GM21526 (cell line): ENCODE measurements at regions not wholly inside any gene's neighbourhood (a gene's known extent, or its start where the extent isn't known, plus 50 kb on each side); places are given as distances from the start of the nearest gene placed in this dataset.
"Not testable (repeated sequence)": the region's sequence is repeated elsewhere in the genome, so short reads cannot be mapped to it uniquely, and the experiment has no call there.

Experiments used
- ATAC-seq: cut with Tn5 transposase; IDR thresholded peaks from one replicate; pipeline ENCODE4 v1.9.1; 2021; ENCODE audit warnings: moderate library complexity; ENCODE audit not compliant: unreplicated experiment, low FRiP score

GRCh38 chr4:20124317-20125026, 127.2 kb upstream of the SLIT2 start:
- ATAC-seq: no peak

- no peak for ATAC-seq
These were observed 129.3 kb upstream of the SLIT2 start for GRCh38 chr4:20122198-20122988.

GRCh38 chr4:20119141-20119540, 132.6 kb upstream of the SLIT2 start:
- ATAC-seq: no peak

- no peak for ATAC-seq
These were observed 142.3 kb upstream of the SLIT2 start for GRCh38 chr4:20109391-20109790.

DNA sequence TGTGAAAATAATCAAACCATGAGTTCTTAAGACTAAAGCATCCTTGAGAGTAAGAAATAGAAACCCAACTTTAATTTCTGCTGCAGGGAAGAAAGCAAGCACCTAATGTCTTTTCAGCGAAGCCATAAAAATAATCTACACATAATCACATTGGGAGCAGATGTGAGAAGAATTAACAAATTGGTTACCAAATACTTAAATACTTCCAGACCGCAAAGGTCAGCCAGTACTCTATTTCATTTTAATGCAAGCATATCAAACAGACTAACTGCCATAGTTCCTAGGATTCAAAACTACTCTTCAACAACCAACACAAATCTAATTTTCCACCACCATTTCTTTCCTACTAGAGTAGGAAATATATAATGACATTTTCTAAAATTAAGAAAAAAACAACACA, 144.8 kb upstream of the SLIT2 start:
- no peak for ATAC-seq

DNA sequence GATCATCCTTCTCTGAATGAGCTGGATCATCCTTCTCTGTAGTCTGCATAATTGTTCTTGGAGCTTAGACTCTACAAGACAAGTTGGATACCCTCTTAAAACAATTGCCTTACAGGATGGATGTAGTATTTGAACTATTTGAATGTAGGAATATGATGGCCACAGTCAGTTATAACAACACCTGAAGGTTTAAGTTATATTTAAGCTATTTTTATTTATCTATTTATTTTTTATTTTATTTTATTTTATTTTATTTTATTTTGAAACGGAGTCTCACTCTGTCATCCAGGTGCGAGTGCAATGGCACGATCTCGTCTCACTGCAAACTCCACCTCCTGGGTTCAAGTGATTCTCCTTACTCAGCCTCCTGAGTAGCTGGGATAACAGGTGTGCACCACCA, 149.9 kb upstream of the SLIT2 start:
- no peak for ATAC-seq

DNA sequence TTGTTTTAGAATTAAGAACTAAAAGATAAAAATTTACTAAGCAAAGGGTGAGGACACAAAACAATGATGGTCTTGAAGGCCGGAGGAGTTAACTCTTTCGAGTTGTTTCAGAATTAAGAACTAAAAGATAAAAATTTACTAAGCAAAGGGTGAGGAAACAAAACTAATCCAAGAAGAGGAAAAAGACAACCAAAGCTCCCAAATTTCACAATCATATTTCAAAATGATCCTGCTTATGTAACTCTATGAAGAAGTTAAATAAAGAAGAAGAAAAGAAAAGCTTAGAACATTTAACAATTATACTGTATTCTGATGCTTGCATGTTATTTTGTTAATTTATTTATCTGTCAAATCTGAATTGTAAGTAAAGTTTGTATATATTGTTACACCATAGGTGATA, 154.8 kb upstream of the SLIT2 start:
- no peak for ATAC-seq

DNA sequence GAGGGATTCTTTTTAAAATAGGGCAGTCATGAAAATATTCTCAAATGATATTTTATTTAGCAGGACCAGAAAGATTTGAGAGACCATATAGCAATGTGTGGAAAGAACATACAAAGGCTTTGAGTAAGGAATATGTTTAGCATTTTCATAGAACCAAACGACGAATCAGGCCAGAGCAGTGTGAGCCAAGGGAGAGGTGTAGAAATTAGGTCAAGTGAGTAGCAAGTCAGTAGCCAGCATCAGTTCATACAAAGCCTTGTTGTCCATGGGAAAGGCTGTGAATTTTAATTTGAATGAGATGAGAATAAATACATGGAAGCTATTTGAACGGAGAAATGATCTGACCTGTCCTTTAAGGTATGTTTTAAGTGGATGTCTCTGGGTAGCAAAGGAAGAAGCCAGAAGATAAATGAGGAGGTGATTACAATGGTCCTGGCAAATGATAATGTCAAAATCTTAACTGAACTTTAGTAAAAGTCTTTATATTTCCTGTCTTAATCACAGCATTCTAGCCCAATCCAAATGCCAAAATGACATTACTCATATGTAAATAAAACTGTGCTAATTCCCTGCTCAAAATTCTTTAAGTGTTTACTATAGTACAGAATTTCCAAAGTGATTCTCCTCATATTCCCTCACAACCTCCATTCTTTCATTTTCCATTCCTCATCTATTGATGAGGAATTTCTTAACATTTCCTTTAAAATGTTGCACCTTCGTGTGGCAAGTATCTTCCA, 155.7 kb upstream of the SLIT2 start:
- ATAC-seq: no peak

DNA sequence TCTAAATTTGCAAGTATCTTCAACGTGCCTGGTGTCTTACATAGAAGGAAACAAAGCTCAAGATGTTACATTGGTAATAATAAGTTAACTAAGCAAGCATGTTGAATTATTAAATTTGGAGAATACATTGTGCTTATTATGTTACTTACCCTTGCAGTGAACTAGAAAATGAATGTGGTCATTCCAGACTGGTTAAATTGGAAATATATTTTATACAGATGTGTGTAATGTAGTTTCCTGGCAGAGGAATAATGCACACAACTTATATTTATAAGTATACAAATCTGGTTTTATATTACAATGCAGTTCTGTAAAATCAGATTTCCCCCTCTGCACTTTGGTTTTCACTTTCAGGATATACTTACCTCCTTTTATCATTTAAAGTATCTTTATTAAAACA, 159.9 kb upstream of the SLIT2 start:
- ATAC-seq: no peak

GRCh38 chr4:20087522-20087911, 164.2 kb upstream of the SLIT2 start:
- no peak for ATAC-seq

DNA sequence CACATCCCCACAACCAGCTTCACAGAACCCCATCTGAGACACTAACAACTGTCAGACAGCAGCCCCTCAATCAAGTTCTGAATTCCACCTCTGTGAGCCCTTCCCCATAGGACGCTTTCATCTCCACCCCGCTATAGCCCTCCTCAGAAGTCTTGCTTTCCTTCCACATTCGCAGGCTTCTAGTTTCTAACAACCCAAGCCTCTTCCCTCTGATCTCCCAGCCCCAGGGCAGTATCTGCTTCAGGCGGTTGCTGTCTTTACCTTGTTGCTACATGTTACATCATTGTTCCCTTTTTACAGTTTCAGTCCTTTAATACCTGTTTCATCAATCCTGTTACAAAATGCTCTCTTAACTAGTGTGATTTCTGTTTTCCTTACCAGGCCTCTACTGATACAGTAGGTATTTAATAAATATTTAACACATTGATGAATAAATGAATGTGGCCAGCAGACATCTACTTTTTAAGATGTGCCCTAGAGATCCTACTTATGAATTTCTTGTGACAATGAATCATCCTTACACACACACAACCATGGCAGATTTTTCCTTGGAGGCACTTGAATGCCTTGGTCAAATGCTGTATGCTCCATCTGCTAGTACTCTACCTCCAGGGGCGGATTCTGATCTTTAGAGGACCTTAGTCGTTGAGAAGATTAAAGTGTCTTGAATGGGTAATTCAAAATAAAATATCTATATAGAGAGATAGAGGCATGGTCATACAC, 164.7 kb upstream of the SLIT2 start:
- no peak for ATAC-seq

GRCh38 chr4:20086067-20086798, 165.5 kb upstream of the SLIT2 start:
- ATAC-seq: no peak

- no peak for ATAC-seq
These were observed 166.1 kb upstream of the SLIT2 start for GRCh38 chr4:20085653-20086052.

GRCh38 chr4:20085156-20085555, 166.5 kb upstream of the SLIT2 start:
- ATAC-seq: no peak

DNA sequence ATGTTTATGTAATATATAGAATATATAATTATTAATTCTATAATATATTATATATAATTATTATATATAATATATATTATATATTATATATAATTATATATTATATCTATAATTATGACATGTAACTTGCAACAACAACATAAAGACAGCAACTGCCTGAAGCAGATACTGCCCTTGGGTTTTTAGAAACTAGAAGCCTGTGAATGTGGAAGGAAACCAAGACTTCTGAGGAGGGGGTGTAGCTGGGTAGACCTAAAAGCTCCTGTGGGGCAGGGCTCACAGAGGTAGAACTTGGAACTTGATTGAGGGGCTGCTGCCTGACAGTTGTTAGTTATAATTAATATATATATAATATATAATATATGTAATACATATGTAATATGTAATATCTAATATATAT, 167.2 kb upstream of the SLIT2 start:
- no peak for ATAC-seq

DNA sequence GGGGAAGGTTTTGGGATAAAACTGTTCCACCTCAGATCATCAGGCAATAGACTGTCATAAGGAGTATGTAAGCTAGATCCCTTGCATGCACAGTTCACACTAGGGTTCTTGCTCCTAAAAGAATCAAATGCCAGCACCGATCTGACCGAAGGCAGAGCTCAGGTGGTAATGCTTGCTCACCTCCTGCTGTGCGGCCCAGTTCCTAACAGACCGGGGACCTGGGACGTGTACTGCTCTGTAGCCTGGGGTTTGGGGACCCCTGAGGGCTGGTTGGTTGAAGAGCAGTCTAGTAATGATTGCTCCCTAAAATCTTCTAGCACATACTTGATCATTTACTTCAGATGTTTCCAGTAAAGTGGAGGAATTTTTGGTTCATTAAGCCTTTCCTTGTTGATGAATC, 173.1 kb upstream of the SLIT2 start:
- no peak for ATAC-seq

GRCh38 chr4:20075248-20075871, 176.3 kb upstream of the SLIT2 start:
- ATAC-seq: no peak

GRCh38 chr4:20074450-20074849, 177.3 kb upstream of the SLIT2 start:
- ATAC-seq: no peak

- no peak for ATAC-seq
These were observed 185.8 kb upstream of the SLIT2 start for GRCh38 chr4:20065952-20066351.

DNA sequence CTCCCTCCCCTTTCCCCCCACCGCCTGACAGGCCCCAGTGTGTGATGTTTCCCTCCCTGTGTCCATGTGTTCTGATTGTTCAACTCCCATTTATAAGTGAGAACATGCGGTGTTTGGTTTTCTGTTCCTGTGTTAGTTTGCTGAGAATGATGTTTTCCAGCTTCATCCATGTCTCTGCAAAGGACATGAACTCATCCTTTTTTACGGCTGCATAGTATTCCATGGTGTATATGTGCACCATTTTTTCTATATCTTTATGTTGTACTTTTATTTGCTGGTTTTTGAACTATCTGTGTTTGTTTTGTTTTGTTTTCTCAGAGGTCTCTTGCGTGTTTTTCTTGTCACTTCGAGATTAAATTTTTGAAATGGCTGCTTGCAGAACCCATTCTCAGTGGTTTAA, 188.8 kb upstream of the SLIT2 start:
- not testable (repeated sequence) for ATAC-seq
